T-helper 2 cell treated with Interferon-gamma antibody and Interleukin-4, amounts not matched to agents 5 μg/mL and 100 μg/mL, for 36 hours (primary cell): ENCODE measurements at regions not wholly inside any gene's neighbourhood (a gene's known extent, or its start where the extent isn't known, plus 50 kb on each side); places are given as distances from the start of the nearest gene placed in this dataset.
"Not testable (repeated sequence)": the region's sequence is repeated elsewhere in the genome, so short reads cannot be mapped to it uniquely, and the experiment has no call there.

Source experiments
- DNase-seq: peaks from one replicate; pipeline ENCODE4 v3.0.0; 2021; ENCODE audit warnings: low spot score
- H3K27ac Mint-ChIP-seq: one replicate; pipeline ENCODE4 v1.8.0; 2021; ENCODE audit warnings: mild to moderate bottlenecking, mixed read lengths
- H3K27me3 Mint-ChIP-seq: one replicate; pipeline ENCODE4 v1.8.0; 2021; ENCODE audit warnings: low read depth, mixed read lengths
- H3K36me3 Mint-ChIP-seq: one replicate; pipeline ENCODE4 v1.8.0; 2021; ENCODE audit warnings: low read depth, mixed read lengths
- H3K4me1 Mint-ChIP-seq: one replicate; pipeline ENCODE4 v1.8.0; 2021; ENCODE audit warnings: low read depth, mixed read lengths
- H3K4me3 Mint-ChIP-seq: one replicate; pipeline ENCODE4 v1.8.0; 2022; ENCODE audit warnings: mild to moderate bottlenecking, moderate library complexity, mixed read lengths
- H3K9me3 Mint-ChIP-seq: one replicate; pipeline ENCODE4 v1.8.0; 2021; ENCODE audit warnings: mixed read lengths

DNA sequence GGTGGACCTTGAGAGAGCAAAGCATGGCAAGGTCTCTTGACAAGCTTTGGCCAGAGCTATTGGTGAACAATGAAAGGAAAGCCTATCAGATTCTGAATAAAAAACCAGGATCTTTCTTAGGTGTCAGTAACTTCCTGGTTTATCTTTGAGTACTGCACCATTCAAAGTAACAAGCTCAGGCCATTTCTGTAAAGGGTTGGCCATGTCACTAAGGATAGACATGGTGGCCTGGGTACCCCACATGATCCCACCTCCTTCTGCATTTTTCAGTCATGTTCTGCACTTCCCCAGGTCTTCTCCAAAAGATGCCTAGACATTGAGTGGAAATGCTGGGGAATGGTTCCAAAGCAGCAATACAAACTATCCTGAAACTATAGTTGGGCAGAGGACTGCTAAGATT is 242.0 kb downstream of the ARHGAP12 start:
- DNase-seq = no peak
- no peak overlapping the region for H3K4me3 Mint-ChIP-seq
- no peaks in the 10 kb centered on the region for H3K27me3 Mint-ChIP-seq
- H3K27ac Mint-ChIP-seq = no peak overlapping the region
- peaks cover 51% of the 10 kb centered on the region for H3K9me3 Mint-ChIP-seq
- no peaks in the 10 kb centered on the region for H3K4me1 Mint-ChIP-seq
- H3K36me3 Mint-ChIP-seq = peaks cover 5% of the 10 kb centered on the region

DNA sequence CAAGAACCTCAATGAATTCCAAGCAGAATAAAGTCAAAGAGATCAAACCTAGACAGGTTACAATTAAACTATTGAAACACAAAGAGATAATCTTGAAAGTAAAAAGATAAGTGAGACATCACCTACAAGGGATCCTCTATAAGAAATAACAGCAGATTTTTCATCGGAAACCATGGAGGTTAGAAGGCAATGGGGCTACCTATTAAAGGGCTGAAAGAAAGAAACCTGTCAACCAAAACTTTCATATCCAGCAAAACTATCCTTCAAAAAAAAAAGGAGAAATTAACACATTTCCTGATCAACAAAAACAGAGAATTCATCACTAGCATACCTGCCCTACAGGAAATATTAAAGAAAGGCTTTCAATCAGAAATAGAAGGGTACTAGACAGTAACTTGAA is 244.9 kb downstream of the ARHGAP12 start:
- no peak overlapping the region for H3K27ac Mint-ChIP-seq
- DNase-seq = no peak
- no peak overlapping the region for H3K4me3 Mint-ChIP-seq
- H3K36me3 Mint-ChIP-seq = peaks cover 5% of the 10 kb centered on the region
- H3K27me3 Mint-ChIP-seq = no peaks in the 10 kb centered on the region
- H3K4me1 Mint-ChIP-seq = no peaks in the 10 kb centered on the region
- H3K9me3 Mint-ChIP-seq = peaks cover 38% of the 10 kb centered on the region

DNA sequence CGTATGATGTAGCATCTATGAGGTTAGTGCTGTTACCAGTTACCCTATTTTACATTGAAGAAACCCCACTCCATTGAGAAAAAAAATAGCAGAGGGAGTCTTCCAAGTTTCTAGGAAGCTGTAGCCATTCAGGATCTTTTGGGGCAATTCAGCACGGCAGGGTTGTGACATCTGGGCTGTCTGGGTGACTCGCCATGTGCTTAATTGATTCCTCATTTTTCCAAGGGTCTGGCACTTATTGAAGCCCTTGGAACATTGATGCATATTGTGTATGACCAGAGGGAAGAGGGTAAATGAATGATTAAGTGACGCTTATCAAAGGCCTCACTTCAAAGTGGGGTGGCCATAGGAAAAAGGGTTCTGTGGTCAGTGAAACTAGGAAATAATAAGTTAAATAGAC is 248.7 kb downstream of the ARHGAP12 start:
- H3K9me3 Mint-ChIP-seq = peaks cover 35% of the 10 kb centered on the region
- H3K4me1 Mint-ChIP-seq = no peaks in the 10 kb centered on the region
- no peak overlapping the region for H3K4me3 Mint-ChIP-seq
- H3K36me3 Mint-ChIP-seq = peaks cover 3% of the 10 kb centered on the region
- no peaks in the 10 kb centered on the region for H3K27me3 Mint-ChIP-seq
- H3K27ac Mint-ChIP-seq = no peak overlapping the region
- DNase-seq = no peak

DNA sequence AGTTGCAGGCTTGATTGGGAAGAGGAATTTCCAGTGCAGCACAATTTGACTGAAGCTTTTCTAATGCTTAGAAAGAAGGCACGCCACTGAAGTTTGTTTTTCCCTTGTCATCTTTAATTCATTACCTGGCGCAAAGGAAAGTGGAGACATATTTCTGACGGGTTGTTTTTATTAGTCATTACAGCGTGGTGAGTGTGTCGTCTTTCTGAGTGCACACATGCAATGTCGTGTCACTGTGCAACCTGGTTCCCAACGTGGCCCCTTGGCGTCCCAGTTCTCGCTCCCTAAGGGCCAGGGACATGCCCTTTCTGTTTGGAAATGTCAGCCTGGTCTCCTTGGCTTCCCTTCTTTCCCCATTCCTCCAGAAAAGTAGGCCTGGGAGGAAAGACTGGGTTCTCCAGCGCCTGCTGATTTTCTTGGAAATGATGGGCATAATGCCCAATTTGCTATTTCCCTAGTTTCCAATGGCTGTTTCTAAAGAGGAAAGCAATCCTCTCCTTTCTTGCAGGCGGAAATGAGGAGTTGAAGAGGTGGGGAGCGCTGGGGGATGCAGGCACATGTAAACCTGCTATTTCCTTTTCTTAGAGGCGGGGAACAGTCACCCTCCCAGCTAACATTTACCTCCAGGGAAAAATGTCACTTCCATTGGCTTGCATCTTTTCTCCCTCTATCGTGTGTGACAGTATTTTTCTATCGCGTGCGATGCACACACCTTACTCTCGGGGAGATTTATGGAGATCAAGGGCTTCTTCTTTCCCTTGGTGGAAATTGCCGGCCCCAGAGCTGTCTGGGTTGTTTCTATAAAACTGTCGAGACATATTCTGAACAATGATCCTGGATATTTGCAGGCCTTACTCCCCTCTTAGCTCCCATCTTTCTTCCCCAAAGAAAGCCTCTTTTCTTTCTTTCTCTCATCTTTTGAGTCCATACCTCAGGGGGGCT is 249.8 kb downstream of the ARHGAP12 start:
- no peak for DNase-seq
- Mint-ChIP-seq H3K4me3 (no peak overlapping the region), H3K36me3 (peaks cover 3% of the 10 kb centered on the region), H3K27ac (no peak overlapping the region), H3K4me1 (no peaks in the 10 kb centered on the region), H3K27me3 (no peaks in the 10 kb centered on the region), H3K9me3 (peaks cover 33% of the 10 kb centered on the region)

DNA sequence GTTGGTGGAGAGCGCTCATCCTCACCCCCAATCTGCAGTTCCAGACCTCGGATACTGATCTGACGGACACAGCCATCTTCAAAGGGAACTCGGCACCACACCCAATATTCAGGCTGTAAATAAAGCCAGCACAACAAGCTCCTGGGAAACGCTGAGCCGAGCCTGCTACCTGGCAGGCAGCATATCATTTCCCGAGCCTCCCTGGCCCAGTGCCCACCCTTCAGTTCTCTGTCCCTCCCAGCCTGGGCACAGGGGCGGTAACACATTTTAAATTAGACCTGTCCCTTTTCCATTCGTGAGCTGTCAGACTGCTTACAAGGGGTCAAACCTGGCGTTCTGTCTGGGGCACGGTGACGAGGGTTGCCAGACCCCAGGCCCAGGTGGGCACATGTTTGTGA is 250.5 kb downstream of the ARHGAP12 start:
- Mint-ChIP-seq H3K27ac (no peak overlapping the region), H3K4me3 (no peak overlapping the region)

DNA sequence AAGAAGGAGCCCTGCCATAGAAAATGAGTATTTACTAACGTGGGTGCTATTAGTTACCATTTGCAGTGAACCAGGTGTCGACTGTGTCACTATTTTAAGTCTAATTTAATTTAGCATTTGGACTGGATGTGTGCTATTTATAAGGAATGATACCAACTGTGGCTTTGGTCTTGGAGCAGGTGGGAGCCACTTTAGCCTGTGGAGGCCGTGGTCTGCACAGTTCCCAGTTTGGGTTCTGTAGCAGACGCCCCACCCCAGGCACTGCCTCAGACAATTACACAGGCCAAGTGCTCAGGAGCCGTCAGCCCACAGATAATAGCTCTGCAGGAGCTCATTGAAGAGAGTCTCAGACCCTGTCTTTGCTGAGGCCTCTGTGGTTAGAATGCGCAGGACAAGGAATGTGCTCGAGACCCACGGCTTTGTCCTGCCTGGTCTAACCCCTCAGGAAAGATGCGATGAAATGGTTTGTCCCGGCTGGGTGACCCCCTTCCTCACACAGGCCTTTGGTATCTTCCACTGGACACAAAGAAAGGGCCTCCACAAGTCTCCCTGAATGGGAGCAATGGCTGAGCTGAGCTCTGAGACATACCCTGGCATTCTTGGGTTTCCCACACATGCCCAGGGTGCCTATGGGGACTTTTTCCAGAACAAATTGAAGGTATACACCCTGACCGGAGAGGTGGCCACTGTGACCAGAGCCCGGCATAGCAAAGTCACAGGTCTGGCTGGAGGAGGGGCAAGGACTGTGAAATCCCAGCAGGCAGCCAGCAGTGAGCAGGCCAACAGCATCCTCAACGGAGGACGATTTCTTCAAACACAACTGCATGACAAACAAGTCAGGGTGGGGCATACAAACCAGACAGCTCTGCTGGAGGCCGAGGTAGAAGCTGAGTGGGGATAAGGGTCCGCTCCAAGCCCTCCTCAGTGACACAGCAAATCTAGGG is 251.2 kb downstream of the ARHGAP12 start:
- no peak overlapping the region for H3K27ac Mint-ChIP-seq
- H3K4me3 Mint-ChIP-seq = no peak overlapping the region
- peaks cover 28% of the 10 kb centered on the region for H3K9me3 Mint-ChIP-seq
- no peak for DNase-seq
- H3K4me1 Mint-ChIP-seq = no peaks in the 10 kb centered on the region
- no peaks in the 10 kb centered on the region for H3K36me3 Mint-ChIP-seq
- H3K27me3 Mint-ChIP-seq = no peaks in the 10 kb centered on the region

More for the DNA sequence above, 250.5 kb downstream of the ARHGAP12 start:
- Mint-ChIP-seq H3K27me3 (no peaks in the 10 kb centered on the region), H3K9me3 (peaks cover 31% of the 10 kb centered on the region), H3K36me3 (no peaks in the 10 kb centered on the region), H3K4me1 (no peaks in the 10 kb centered on the region)
- DNase-seq = no peak

DNA sequence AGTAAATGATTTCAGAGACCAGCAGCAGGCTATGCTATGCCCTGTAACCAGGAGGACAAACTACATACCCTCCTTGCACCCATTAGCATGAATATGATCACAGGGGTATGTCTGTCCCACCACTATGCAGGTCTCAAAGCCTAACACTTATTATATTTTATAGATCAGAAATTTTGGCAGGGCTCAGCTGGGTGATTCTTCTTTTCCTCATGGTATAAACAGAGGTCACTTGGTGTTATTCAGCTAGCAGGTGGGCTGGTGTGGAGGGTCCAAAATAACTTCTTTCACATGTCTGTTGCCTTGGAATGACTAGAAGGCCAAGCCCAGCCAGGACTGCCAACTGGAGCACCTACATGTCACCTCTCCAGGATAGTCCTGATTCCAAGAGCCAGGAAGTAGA is 252.9 kb downstream of the ARHGAP12 start:
- H3K27me3 Mint-ChIP-seq = no peaks in the 10 kb centered on the region
- H3K4me1 Mint-ChIP-seq = no peaks in the 10 kb centered on the region
- H3K36me3 Mint-ChIP-seq = no peaks in the 10 kb centered on the region
- H3K9me3 Mint-ChIP-seq = peaks cover 35% of the 10 kb centered on the region
- no peak overlapping the region for H3K27ac Mint-ChIP-seq
- no peak overlapping the region for H3K4me3 Mint-ChIP-seq
- DNase-seq = no peak

DNA sequence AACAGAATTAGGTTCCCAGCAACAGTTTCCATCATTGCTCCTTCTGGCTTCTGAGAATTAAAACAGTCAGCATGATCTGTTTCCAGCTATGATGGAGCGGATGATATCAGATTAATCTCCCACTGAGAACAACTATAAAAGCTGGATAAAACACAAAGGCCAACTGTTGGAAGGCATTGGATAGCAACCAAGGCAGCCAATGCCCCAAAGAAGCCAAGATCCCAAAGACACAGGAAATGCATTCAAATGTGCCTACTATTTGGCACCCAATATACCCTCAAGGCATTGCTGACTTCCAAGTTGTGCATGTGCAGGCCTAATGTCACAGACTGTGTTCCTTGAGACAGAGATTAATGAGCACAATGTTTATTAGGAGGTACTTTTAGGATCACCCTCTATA is 259.3 kb downstream of the ARHGAP12 start:
- Mint-ChIP-seq H3K36me3 (no peaks in the 10 kb centered on the region), H3K27ac (no peak overlapping the region), H3K9me3 (peaks cover 21% of the 10 kb centered on the region), H3K27me3 (no peaks in the 10 kb centered on the region), H3K4me3 (no peak overlapping the region), H3K4me1 (no peaks in the 10 kb centered on the region)
- DNase-seq = no peak

DNA sequence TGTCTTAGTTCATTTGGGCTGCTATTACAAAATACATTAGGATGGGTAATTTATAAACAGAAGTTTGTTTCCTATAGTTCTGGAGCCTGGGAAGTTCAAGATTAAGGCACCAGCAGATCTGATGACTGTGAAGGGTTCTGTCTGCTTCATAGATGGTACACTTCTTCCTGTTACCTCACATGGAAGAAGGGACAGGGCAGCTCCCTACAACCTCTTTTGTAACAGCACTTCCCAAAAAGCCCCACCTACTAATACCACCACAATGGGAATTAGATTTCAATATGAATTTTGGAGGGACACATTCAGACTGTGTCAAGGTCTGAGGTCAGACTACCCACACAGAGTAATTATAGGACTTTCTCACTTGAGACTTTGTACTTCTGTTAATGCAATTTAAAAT is 260.3 kb downstream of the ARHGAP12 start:
- Mint-ChIP-seq H3K4me3 (no peak overlapping the region), H3K36me3 (no peaks in the 10 kb centered on the region), H3K9me3 (peaks cover 18% of the 10 kb centered on the region), H3K27me3 (no peaks in the 10 kb centered on the region), H3K4me1 (no peaks in the 10 kb centered on the region), H3K27ac (no peak overlapping the region)
- no peak for DNase-seq

DNA sequence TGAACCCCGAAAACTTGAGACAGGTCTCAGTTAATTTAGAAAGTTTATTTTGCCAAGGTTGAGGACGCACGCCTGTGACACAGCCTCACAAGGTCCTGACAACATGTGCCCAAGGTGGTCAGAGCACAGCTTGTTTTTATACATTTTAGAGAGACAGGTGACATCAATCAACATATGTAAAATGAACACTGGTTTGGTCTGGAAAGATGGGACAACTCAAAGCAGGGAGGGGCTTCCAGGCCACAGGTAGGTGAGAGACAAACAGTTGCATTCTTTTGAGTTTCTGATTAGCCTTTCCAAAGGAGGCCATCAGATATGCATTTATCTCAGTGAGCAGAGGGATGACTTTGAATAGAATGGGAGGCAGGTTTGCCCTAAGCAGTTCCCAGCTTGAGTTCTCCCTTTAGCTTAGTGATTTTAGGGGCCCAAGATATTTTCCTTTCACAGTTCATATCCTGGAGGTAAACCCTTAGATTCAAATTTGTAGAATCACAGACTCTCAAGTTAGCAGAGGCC is 262.8 kb downstream of the ARHGAP12 start:
- not testable (repeated sequence) for H3K27me3 Mint-ChIP-seq, DNase-seq, H3K9me3 Mint-ChIP-seq, H3K36me3 Mint-ChIP-seq, H3K4me1 Mint-ChIP-seq, H3K27ac Mint-ChIP-seq, H3K4me3 Mint-ChIP-seq

DNA sequence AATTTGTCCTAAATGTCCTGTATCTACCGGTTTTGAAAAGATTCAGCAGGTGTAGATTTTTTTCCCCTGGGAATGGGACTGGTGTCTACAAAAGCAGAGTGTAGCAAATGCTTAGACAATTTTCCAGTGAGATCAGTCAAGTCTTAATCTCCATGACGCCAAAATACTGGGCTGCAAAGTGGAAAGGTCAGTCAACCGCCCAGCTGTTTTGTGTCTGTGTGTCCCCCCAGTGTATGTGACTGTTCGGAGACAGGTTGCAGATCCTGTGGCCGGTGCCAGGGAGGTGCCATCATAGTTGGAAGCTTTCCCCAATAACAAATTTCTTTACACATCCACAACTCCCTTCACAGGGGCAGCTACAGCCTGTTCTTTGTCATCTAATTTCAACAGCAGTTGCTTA is 263.8 kb downstream of the ARHGAP12 start:
- Mint-ChIP-seq H3K27me3 (no peaks in the 10 kb centered on the region), H3K4me1 (no peaks in the 10 kb centered on the region), H3K9me3 (no peaks in the 10 kb centered on the region), H3K27ac (no peak overlapping the region), H3K36me3 (no peaks in the 10 kb centered on the region), H3K4me3 (no peak overlapping the region)
- no peak for DNase-seq

DNA sequence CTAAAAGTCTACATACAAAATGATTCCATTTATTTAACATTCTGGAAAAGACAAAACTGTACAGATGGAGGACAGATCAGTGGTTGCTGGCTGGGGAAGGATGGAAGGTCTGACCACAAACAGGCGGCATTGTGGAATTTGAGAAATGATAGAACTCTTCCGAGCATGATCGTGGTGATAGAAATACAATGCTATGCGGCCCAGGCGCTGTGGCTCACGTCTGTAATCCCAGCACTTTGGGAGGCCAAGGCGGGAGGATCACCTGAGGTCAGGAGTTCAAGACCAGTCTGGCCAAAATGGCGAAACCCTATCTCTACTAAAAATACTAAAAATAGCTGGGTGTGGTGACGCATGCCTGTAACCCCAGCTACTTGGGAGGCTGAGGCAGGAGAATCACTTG is 264.6 kb downstream of the ARHGAP12 start:
- not testable (repeated sequence) for H3K4me3 Mint-ChIP-seq, H3K27me3 Mint-ChIP-seq, H3K36me3 Mint-ChIP-seq, DNase-seq, H3K9me3 Mint-ChIP-seq, H3K4me1 Mint-ChIP-seq, H3K27ac Mint-ChIP-seq

DNA sequence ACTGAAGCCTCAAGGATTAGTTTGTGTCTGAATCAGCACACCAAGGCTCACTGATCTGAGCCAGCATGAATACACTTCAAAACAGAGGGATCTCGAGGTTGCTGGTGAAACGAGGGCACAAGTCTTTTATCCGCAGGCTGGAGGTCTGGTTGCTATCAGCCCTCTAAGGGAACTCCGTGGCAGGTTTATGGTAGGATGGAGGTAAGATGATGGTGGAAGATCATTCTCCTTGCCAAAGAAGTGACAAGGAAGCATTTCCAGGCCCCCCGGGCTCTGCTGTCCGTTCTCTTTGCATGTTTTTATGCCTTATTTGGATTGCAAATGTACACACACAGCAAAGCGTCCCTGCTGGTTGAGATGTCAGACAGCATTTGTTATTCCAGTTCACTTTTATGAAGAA is 268.3 kb downstream of the ARHGAP12 start:
- Mint-ChIP-seq H3K4me1 (no peaks in the 10 kb centered on the region), H3K9me3 (no peaks in the 10 kb centered on the region), H3K27ac (no peak overlapping the region), H3K36me3 (no peaks in the 10 kb centered on the region), H3K27me3 (peaks cover 11% of the 10 kb centered on the region), H3K4me3 (no peak overlapping the region)
- DNase-seq = no peak

DNA sequence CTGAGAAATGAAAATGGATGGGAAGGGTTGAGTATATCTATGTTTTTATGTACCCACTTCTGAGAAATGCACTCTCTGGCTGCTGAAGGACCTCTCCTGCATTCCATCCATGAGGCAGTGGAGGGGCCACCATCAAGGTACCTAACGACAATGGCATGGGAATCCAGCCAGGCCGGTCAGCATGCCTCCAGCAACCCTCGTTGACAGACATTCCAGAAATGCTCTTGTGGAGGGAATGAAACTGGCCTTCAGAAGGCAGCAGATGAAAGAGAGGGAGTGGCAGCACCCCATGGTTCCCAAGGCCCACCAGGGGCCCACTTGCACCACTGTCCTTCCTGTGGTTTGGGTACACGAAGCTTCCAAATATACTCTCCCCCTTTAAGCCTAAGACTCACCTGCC is 269.0 kb downstream of the ARHGAP12 start:
- DNase-seq = no peak
- Mint-ChIP-seq H3K4me1 (no peaks in the 10 kb centered on the region), H3K9me3 (no peaks in the 10 kb centered on the region), H3K4me3 (no peak overlapping the region), H3K27me3 (peaks cover 11% of the 10 kb centered on the region), H3K36me3 (no peaks in the 10 kb centered on the region), H3K27ac (no peak overlapping the region)
